Esophagus muscularis mucosa (tissue), 4 donors: ENCODE measurements at regions not wholly inside any gene's neighbourhood (a gene's known extent, or its start where the extent isn't known, plus 50 kb on each side); places are given as distances from the start of the nearest gene placed in this dataset.
"Not testable (repeated sequence)": the region's sequence is repeated elsewhere in the genome, so short reads cannot be mapped to it uniquely, and the experiment has no call there.

Source experiments
- DNase-seq: peaks from one replicate; pipeline ENCODE4 v3.0.0-alpha.2; 2017; ENCODE audit errors: extremely low spot score
- H3K27ac ChIP-seq, 4 donors: fragments of 200-600 bp; sonication (generic); replicated peaks in 1 of 4; 1 replicate in 3 of 4; 2 replicates in 1 of 4; pipeline ENCODE4 v1.5.1; 2016 to 2019; ENCODE audit warnings: mild to moderate bottlenecking in 1 of 4
- H3K27me3 ChIP-seq, 4 donors: fragments of 200-600 bp; sonication (generic); one replicate each; pipeline versions ENCODE4 v1.5.1 to v1.6.0; 2016 to 2019
- H3K36me3 ChIP-seq, 4 donors: fragments of 200-600 bp; sonication (generic); one replicate each; pipeline ENCODE4 v1.5.1; 2016 to 2019
- H3K4me1 ChIP-seq, 4 donors: fragments of 200-600 bp; sonication (generic); one replicate each; pipeline ENCODE4 v1.5.1; 2016 to 2019
- H3K4me3 ChIP-seq, 4 donors: fragments of 200-600 bp; sonication (generic); 1 replicate in 2 of 4; 2 replicates in 2 of 4; pipeline ENCODE4 v1.5.1; 2016 to 2019; ENCODE audit warnings: mild to moderate bottlenecking in 4 of 4, moderate library complexity in 1 of 4
- H3K9me3 ChIP-seq, 4 donors: fragments of 200-600 bp; sonication (generic); 1 replicate in 3 of 4; 2 replicates in 1 of 4; pipeline ENCODE4 v1.5.1; 2016 to 2019
- CTCF ChIP-seq, 3 experiments: fragments of 200-600 bp in 2 of 3; fragments of 450-650 bp in 1 of 3; sonication (generic) in 2 of 3; IDR thresholded peaks; one replicate each; pipeline ENCODE4 v1.5.1; 2017 to 2019; ENCODE audit warnings: antibody characterized with exemption in 3 of 3, mild to moderate bottlenecking in 2 of 3, moderate library complexity in 1 of 3
- EP300 ChIP-seq: sonication (generic); formaldehyde crosslinking; IDR thresholded peaks from one replicate; pipeline ENCODE4 v1.6.1; 2017; ENCODE audit warnings: antibody characterized with exemption
- POLR2A ChIP-seq: fragments of 450-650 bp; IDR thresholded peaks from one replicate; pipeline ENCODE4 v1.6.1; 2017; ENCODE audit warnings: antibody characterized with exemption, moderate library complexity, mild to moderate bottlenecking, low read depth
- POLR2AphosphoS5 ChIP-seq, 2 donors: sonication (generic); formaldehyde crosslinking; IDR thresholded peaks; one replicate each; pipeline ENCODE4 v1.6.1; 2017; ENCODE audit warnings: antibody characterized with exemption in 2 of 2
- WGBS: methylation state at CpG from one replicate; pipeline ENCODE4 v1.1.5; 2018; 5-methylcytosine and 5-hydroxymethylcytosine counted together
- intact Hi-C: fragments of 100-400 bp; cut with DNase I; formaldehyde crosslinking; loops from one replicate; pipeline ENCODE4 v1.15.1; 2023

DNA sequence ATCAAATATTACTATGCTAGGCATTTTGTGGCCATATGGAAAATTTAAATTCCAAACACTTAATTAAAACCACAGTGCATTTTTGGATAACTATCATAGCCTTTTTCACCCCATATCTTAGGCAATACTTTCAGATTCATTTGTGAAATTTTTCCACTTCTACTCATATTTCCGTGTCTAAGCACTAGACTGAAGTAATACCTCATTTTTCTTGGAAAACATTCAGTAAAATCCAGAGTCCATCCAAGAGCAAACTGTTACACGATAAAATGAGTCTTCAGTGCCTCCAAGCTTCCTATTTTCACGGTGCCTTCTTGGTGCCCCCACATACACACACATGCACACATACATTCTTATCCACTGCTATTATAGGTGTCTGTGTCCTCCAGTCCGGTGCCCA, 845.9 kb downstream of the TBL1XR1 start:
- Histone ChIP-seq H3K27ac (no peak overlapping the region), H3K9me3 (no peaks in the 10 kb centered on the region), H3K27me3 (no peaks in the 10 kb centered on the region), H3K4me1 (no peaks in the 10 kb centered on the region), H3K4me3 (no peak overlapping the region), H3K36me3 (no peaks in the 10 kb centered on the region)
- intact Hi-C loops, result no loop called here
- WGBS, result 81% methylated on average over 4 of the region's 4 CpGs
- TF ChIP-seq POLR2A (no peak), POLR2AphosphoS5 (IDR thresholded peaks at IDR 0.05) (no peak), EP300 (no peak), CTCF (IDR thresholded peaks at IDR 0.05) (no peak)
- DNase-seq, result no peak

GRCh38 chr3:176349706-176350105, 847.6 kb downstream of the TBL1XR1 start:
- no peaks in the 10 kb centered on the region for H3K36me3 ChIP-seq
- H3K4me1 ChIP-seq, result no peaks in the 10 kb centered on the region
- no peaks in the 10 kb centered on the region for H3K27me3 ChIP-seq
- no peaks in the 10 kb centered on the region for H3K9me3 ChIP-seq
- no peak for TF ChIP-seq POLR2A
- TF ChIP-seq EP300, result no peak
- no peak for TF ChIP-seq CTCF (IDR thresholded peaks at IDR 0.05)
- TF ChIP-seq POLR2AphosphoS5 (IDR thresholded peaks at IDR 0.05), result no peak
- intact Hi-C loops, result no loop called here
- no peak overlapping the region for H3K4me3 ChIP-seq
- H3K27ac ChIP-seq, result no peak overlapping the region
- 80% methylated on average over 1 of the region's 1 CpG for WGBS
- DNase-seq, result no peak

DNA sequence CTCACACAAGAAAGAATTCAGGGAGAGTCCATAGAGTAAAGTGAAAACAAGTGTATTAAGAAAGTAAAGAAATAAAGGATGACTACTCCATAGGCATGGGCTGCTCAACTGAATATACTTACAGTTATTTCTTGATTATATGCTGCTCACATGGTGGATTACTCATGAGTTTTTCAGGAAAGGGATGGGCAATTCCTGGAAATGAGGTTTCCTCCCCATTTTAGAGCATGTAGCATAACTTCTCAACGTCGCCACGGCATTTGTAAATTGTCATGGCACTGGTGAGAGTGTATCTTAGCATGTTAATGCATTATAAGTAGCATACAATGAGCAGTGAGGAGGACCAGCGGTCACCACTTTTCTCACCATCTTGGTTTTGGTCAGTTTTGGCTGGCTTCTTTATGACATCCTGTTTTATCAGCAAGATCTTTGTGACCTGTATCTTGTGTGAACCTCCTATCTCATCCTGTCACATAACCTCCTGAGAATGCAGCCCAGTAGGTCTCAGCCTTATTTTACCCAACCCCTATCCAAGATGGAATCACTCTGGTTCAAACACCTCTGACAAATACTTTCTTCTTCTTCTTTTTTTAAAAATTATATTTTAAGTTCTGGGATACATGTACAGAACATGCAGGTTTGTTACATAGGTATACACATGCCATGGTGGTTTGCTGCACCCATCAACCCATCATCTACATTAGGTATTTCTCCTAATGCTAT, 849.7 kb downstream of the TBL1XR1 start:
- H3K27ac ChIP-seq, result no peak overlapping the region
- H3K27me3 ChIP-seq, result no peaks in the 10 kb centered on the region
- no peak for TF ChIP-seq POLR2AphosphoS5 (IDR thresholded peaks at IDR 0.05)
- H3K4me1 ChIP-seq, result no peaks in the 10 kb centered on the region
- DNase-seq, result no peak
- no peaks in the 10 kb centered on the region for H3K36me3 ChIP-seq
- intact Hi-C loops, result no loop called here
- no peaks in the 10 kb centered on the region for H3K9me3 ChIP-seq
- WGBS, result 72% methylated on average over 4 of the region's 4 CpGs
- no peak overlapping the region for H3K4me3 ChIP-seq

DNA sequence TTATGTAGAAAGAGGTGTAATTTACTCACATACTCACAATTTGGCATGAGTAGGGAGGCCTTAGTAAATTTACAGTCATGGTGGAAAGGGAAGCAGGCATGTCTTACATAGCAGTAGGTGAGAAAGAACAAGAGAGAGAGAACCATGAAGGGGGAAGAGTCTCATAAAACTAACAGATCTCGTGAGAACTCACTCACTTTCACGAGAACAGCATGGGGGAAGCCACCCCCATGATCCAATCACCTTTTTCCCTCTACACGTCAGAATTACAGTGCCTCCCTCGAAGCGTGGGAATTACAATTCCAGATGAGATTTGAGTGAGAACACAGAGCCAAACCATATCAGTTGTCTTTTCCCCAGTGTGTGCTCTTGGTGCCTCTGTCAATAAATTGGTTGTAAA, 855.3 kb downstream of the TBL1XR1 start:
- Histone ChIP-seq H3K4me1 (no peaks in the 10 kb centered on the region), H3K4me3 (no peak overlapping the region), H3K27me3 (no peaks in the 10 kb centered on the region), H3K9me3 (no peaks in the 10 kb centered on the region), H3K36me3 (no peaks in the 10 kb centered on the region), H3K27ac (no peak overlapping the region)
- intact Hi-C loops, result no loop called here
- DNase-seq, result no peak
- no peak for TF ChIP-seq POLR2A
- WGBS, result 91% methylated on average over 5 of the region's 5 CpGs

GRCh38 chr3:176328666-176329065, 868.6 kb downstream of the TBL1XR1 start:
- H3K9me3 ChIP-seq, result no peaks in the 10 kb centered on the region
- H3K4me1 ChIP-seq, result no peaks in the 10 kb centered on the region
- TF ChIP-seq POLR2A (no peak), CTCF (IDR thresholded peaks at IDR 0.05) (no peak), POLR2AphosphoS5 (IDR thresholded peaks at IDR 0.05) (no peak), EP300 (no peak)
- intact Hi-C loops, result no loop called here
- DNase-seq, result no peak
- no peaks in the 10 kb centered on the region for H3K36me3 ChIP-seq
- 67% methylated on average over 1 of the region's 1 CpG for WGBS
- H3K4me3 ChIP-seq, result no peak overlapping the region
- H3K27me3 ChIP-seq, result no peaks in the 10 kb centered on the region
- H3K27ac ChIP-seq, result no peak overlapping the region

DNA sequence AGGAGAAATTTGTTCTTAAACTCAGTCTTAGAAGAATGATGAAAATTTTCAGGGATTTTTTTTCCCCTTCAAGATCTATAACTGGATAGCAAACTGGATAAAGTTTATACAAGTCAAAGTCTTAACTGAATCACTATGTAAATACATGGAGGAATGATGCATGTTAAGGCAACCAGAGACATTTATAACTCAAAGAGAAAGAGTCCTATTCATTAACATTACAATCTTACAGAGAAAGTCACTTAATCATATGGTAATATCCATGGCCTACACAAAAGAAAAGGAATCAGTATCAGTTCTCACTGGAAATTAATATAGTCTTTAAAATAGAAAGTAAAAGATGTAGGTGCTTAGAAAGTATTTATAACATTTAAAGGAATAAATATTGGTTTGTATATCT, 869.1 kb downstream of the TBL1XR1 start:
- H3K9me3 ChIP-seq, result no peaks in the 10 kb centered on the region
- DNase-seq, result no peak
- no peak overlapping the region for H3K27ac ChIP-seq
- H3K36me3 ChIP-seq, result no peaks in the 10 kb centered on the region
- no peaks in the 10 kb centered on the region for H3K27me3 ChIP-seq
- no peaks in the 10 kb centered on the region for H3K4me1 ChIP-seq
- TF ChIP-seq CTCF (IDR thresholded peaks at IDR 0.05) (no peak), EP300 (no peak), POLR2AphosphoS5 (IDR thresholded peaks at IDR 0.05) (no peak), POLR2A (no peak)
- H3K4me3 ChIP-seq, result no peak overlapping the region
- intact Hi-C loops, result no loop called here

DNA sequence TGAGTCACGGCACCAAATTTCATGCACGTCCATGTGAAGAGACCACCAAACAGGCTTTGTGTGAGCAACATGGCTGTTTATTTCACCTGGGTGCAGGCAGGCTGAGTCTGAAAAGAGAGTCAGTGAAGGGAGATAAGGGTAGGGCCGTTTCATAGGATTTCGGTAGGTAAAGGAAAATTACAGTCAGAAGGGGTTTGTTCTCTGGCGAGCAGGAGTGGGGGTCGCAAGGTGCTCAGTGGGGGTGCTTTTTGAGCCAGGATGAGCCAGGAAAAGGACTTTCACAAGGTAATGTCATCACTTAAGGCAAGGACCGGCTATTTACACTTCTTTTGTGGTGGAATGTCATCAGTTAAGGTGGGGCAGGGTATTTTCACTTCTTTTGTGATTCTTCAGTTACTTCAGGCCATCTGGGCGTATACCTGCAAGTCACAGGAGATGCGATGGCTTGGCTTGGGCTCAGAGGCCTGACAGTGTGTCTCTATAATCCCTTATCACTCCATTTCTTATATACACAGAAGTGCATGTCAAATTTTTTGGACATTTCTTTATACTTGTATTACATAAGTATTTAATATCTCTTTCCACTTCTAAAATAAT, 870.3 kb downstream of the TBL1XR1 start:
- H3K4me3 ChIP-seq, DNase-seq, H3K4me1 ChIP-seq, H3K27me3 ChIP-seq, H3K27ac ChIP-seq, H3K36me3 ChIP-seq, intact Hi-C loops, H3K9me3 ChIP-seq: not testable (repeated sequence)
- WGBS, result 82% methylated on average over 9 of the region's 9 CpGs

GRCh38 chr3:176321532-176321931, 875.8 kb downstream of the TBL1XR1 start:
- H3K36me3 ChIP-seq, H3K4me1 ChIP-seq, H3K9me3 ChIP-seq, H3K4me3 ChIP-seq, intact Hi-C loops, DNase-seq, H3K27me3 ChIP-seq, H3K27ac ChIP-seq: not testable (repeated sequence)
- WGBS, result 95% methylated on average over 8 of the region's 8 CpGs
